ENCODE measurements at regions not wholly inside any gene's neighbourhood (a gene's known extent, or its start where the extent isn't known, plus 50 kb on each side); places are given as distances from the start of the nearest gene placed in this dataset.

DNA sequence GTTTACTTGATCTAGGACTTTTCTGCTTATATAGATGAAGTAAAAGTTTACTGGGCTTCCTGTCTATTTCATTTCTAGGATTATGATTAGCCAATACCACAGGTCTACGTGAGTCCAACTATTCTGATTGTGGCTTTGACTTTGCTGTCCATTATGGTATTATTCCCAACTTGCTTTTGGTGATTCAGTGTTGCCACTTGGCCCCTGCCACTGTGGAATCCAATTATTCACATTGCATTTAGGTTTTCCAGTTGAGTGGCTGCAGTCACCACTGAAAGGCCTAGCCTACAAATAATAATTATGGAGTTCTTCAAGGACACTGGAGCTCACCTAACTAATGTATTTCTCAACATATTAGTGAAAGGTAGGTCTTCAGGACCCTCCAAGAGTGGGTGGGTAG, 574.3 kb upstream of the USP24 start:
- TF ChIP-seq, protein P1, sequence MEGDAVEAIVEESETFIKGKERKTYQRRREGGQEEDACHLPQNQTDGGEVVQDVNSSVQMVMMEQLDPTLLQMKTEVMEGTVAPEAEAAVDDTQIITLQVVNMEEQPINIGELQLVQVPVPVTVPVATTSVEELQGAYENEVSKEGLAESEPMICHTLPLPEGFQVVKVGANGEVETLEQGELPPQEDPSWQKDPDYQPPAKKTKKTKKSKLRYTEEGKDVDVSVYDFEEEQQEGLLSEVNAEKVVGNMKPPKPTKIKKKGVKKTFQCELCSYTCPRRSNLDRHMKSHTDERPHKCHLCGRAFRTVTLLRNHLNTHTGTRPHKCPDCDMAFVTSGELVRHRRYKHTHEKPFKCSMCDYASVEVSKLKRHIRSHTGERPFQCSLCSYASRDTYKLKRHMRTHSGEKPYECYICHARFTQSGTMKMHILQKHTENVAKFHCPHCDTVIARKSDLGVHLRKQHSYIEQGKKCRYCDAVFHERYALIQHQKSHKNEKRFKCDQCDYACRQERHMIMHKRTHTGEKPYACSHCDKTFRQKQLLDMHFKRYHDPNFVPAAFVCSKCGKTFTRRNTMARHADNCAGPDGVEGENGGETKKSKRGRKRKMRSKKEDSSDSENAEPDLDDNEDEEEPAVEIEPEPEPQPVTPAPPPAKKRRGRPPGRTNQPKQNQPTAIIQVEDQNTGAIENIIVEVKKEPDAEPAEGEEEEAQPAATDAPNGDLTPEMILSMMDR (IDR thresholded peaks at IDR 0.05), result no peak
- TF ChIP-seq RCOR1 (IDR thresholded peaks at IDR 0.05; ENCODE audit: low read depth, low read length), result no peak
- TF ChIP-seq JUNB (IDR thresholded peaks at IDR 0.05), result no peak
- TF ChIP-seq HOXB5 (CRISPR knock-in tag; IDR thresholded peaks at IDR 0.05), result no peak
- TF ChIP-seq, protein P2, sequence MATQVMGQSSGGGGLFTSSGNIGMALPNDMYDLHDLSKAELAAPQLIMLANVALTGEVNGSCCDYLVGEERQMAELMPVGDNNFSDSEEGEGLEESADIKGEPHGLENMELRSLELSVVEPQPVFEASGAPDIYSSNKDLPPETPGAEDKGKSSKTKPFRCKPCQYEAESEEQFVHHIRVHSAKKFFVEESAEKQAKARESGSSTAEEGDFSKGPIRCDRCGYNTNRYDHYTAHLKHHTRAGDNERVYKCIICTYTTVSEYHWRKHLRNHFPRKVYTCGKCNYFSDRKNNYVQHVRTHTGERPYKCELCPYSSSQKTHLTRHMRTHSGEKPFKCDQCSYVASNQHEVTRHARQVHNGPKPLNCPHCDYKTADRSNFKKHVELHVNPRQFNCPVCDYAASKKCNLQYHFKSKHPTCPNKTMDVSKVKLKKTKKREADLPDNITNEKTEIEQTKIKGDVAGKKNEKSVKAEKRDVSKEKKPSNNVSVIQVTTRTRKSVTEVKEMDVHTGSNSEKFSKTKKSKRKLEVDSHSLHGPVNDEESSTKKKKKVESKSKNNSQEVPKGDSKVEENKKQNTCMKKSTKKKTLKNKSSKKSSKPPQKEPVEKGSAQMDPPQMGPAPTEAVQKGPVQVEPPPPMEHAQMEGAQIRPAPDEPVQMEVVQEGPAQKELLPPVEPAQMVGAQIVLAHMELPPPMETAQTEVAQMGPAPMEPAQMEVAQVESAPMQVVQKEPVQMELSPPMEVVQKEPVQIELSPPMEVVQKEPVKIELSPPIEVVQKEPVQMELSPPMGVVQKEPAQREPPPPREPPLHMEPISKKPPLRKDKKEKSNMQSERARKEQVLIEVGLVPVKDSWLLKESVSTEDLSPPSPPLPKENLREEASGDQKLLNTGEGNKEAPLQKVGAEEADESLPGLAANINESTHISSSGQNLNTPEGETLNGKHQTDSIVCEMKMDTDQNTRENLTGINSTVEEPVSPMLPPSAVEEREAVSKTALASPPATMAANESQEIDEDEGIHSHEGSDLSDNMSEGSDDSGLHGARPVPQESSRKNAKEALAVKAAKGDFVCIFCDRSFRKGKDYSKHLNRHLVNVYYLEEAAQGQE (IDR thresholded peaks at IDR 0.05), result no peak
- no peak for TF ChIP-seq CHD2 (IDR thresholded peaks at IDR 0.05; ENCODE audit: low read length, partially characterized antibody)
- TF ChIP-seq MAFK (IDR thresholded peaks at IDR 0.05; ENCODE audit: partially characterized antibody), result no peak
- no peak for TF ChIP-seq EP300 (IDR thresholded peaks at IDR 0.05)
- no peak for TF ChIP-seq RAD21 (conservative IDR thresholded peaks at IDR 0.05 in 1 of 2, IDR thresholded peaks at IDR 0.05 in 1 of 2)
- TF ChIP-seq HOXA7 (CRISPR knock-in tag; IDR thresholded peaks at IDR 0.05), result no peak
- no peak for TF ChIP-seq POLR2A (IDR thresholded peaks at IDR 0.05; ENCODE audit: low read length)
- no peak for TF ChIP-seq CEBPB (IDR thresholded peaks at IDR 0.05)
- no peak for TF ChIP-seq NR3C1 (IDR thresholded peaks at IDR 0.05)
